GM12892 (cell line): ENCODE measurements at regions not wholly inside any gene's neighbourhood (a gene's known extent, or its start where the extent isn't known, plus 50 kb on each side); places are given as distances from the start of the nearest gene placed in this dataset.

Experiments
- DNase-seq: peaks from one replicate; pipeline ENCODE4 v3.0.0; 2011; ENCODE audit not compliant: insufficient read length
- FAIRE-seq: peaks from 2 replicates; lab custom pipeline; 2011; peaks lifted over from hg19 to GRCh38; lab: Jason Lieb, UNC
- POLR2A ChIP-seq: IDR thresholded peaks from 2 replicates; pipeline ENCODE4 v1.6.1; 2011; ENCODE audit warnings: low read depth, low read length, control low read depth
- POLR2AphosphoS5 ChIP-seq: IDR thresholded peaks from 2 replicates; pipeline ENCODE4 v1.6.1; 2011; ENCODE audit warnings: low read depth, low read length, control low read depth
- TAF1 ChIP-seq: IDR thresholded peaks from 2 replicates; pipeline ENCODE4 v1.6.1; 2011; ENCODE audit warnings: low read depth, mild to moderate bottlenecking, control low read depth, low read length, borderline replicate concordance

- TF ChIP-seq POLR2AphosphoS5 (no peak), TAF1 (no peak), POLR2A (no peak)
- FAIRE-seq (no peak), DNase-seq (no peak)
Observed at GRCh38 chr19:28430214-28430613, 782.7 kb downstream of the UQCRFS1 start.

- DNase-seq (no peak), FAIRE-seq (no peak)
- TF ChIP-seq POLR2AphosphoS5: no peak
Observed at GRCh38 chr19:28429356-28429755, 783.6 kb downstream of the UQCRFS1 start.

GRCh38 chr19:28428663-28429348, 784.1 kb downstream of the UQCRFS1 start:
- TF ChIP-seq TAF1 (no peak), POLR2A (no peak), POLR2AphosphoS5 (no peak)
- FAIRE-seq (no peak), DNase-seq (no peak)

- DNase-seq (no peak), FAIRE-seq (no peak)
- no peak for TF ChIP-seq POLR2AphosphoS5
- no peak for TF ChIP-seq POLR2A
- no peak for TF ChIP-seq TAF1
Observed at GRCh38 chr19:28427376-28428083, 785.4 kb downstream of the UQCRFS1 start.

GRCh38 chr19:28426730-28427225, 786.2 kb downstream of the UQCRFS1 start:
- FAIRE-seq (no peak), DNase-seq (no peak)
- TF ChIP-seq TAF1 (no peak), POLR2AphosphoS5 (no peak), POLR2A (no peak)

- DNase-seq: no peak
- no peak for FAIRE-seq
- TF ChIP-seq POLR2AphosphoS5 (no peak), POLR2A (no peak), TAF1 (no peak)
Observed at GRCh38 chr19:28426110-28426729, 786.7 kb downstream of the UQCRFS1 start.

- TF ChIP-seq POLR2A (no peak), TAF1 (no peak), POLR2AphosphoS5 (no peak)
- no peak for DNase-seq
- FAIRE-seq: no peak
Observed at GRCh38 chr19:28425046-28425931, 787.7 kb downstream of the UQCRFS1 start.

- no peak for FAIRE-seq
- TF ChIP-seq POLR2A: no peak
- TF ChIP-seq TAF1: no peak
- TF ChIP-seq POLR2AphosphoS5: no peak
- no peak for DNase-seq
Observed at GRCh38 chr19:28424662-28425045, 788.3 kb downstream of the UQCRFS1 start.

- no peak for FAIRE-seq
- TF ChIP-seq POLR2AphosphoS5: no peak
- no peak for TF ChIP-seq TAF1
- no peak for TF ChIP-seq POLR2A
Observed at GRCh38 chr19:28424077-28424476, 788.9 kb downstream of the UQCRFS1 start.

GRCh38 chr19:28422791-28423650, 789.9 kb downstream of the UQCRFS1 start:
- TF ChIP-seq POLR2A (no peak), POLR2AphosphoS5 (no peak), TAF1 (no peak)
- FAIRE-seq (no peak), DNase-seq (no peak)

More at GRCh38 chr19:28424077-28424476, 788.9 kb downstream of the UQCRFS1 start:
- no peak for DNase-seq

- FAIRE-seq (no peak), DNase-seq (no peak)
Observed at GRCh38 chr19:28422046-28422445, 790.9 kb downstream of the UQCRFS1 start.

More at GRCh38 chr19:28422046-28422445, 790.9 kb downstream of the UQCRFS1 start:
- TF ChIP-seq POLR2AphosphoS5: no peak
